Cardiac fibroblast (primary cell): ENCODE measurements at regions not wholly inside any gene's neighbourhood (a gene's known extent, or its start where the extent isn't known, plus 50 kb on each side); places are given as distances from the start of the nearest gene placed in this dataset.

Experiments used
- DNase-seq, 2 donors: peaks; one replicate each; pipeline versions ENCODE4 v3.0.0 to v3.0.0-alpha.2; 2010; ENCODE audit warnings: low read depth in 2 of 2
- H3K4me3 ChIP-seq, 2 donors: replicated peaks in 1 of 2; 1 replicate in 1 of 2; 2 replicates in 1 of 2; pipeline ENCODE4 v1.5.1; 2011; ENCODE audit warnings: low read depth in 2 of 2, low read length in 2 of 2, mild to moderate bottlenecking in 2 of 2, moderate library complexity in 1 of 2
- TF ChIP-seq, protein P1 (sequence below): IDR thresholded peaks from one replicate; pipeline ENCODE4 v1.5.1; 2011; ENCODE audit warnings: low read depth, mild to moderate bottlenecking, low read length, inconsistent platforms

GRCh38 chr19:30884146-30884812 lies 465.0 kb downstream of the TSHZ3 start:
- no peak overlapping the region for H3K4me3 ChIP-seq
- no peak for DNase-seq
- TF ChIP-seq, protein P1, sequence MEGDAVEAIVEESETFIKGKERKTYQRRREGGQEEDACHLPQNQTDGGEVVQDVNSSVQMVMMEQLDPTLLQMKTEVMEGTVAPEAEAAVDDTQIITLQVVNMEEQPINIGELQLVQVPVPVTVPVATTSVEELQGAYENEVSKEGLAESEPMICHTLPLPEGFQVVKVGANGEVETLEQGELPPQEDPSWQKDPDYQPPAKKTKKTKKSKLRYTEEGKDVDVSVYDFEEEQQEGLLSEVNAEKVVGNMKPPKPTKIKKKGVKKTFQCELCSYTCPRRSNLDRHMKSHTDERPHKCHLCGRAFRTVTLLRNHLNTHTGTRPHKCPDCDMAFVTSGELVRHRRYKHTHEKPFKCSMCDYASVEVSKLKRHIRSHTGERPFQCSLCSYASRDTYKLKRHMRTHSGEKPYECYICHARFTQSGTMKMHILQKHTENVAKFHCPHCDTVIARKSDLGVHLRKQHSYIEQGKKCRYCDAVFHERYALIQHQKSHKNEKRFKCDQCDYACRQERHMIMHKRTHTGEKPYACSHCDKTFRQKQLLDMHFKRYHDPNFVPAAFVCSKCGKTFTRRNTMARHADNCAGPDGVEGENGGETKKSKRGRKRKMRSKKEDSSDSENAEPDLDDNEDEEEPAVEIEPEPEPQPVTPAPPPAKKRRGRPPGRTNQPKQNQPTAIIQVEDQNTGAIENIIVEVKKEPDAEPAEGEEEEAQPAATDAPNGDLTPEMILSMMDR, result no peak

- DNase-seq, result no peak
- TF ChIP-seq, protein P1, result no peak
Measured at GRCh38 chr19:30883071-30883470, 466.2 kb downstream of the TSHZ3 start.

GRCh38 chr19:30882411-30883005 lies 466.7 kb downstream of the TSHZ3 start:
- TF ChIP-seq, protein P1, result no peak
- no peak for DNase-seq
- no peak overlapping the region for H3K4me3 ChIP-seq

More at GRCh38 chr19:30883071-30883470, 466.2 kb downstream of the TSHZ3 start:
- no peak overlapping the region for H3K4me3 ChIP-seq

GRCh38 chr19:30881930-30882329 lies 467.3 kb downstream of the TSHZ3 start:
- no peak for DNase-seq
- TF ChIP-seq, protein P1, result no peak
- no peak overlapping the region for H3K4me3 ChIP-seq

DNA sequence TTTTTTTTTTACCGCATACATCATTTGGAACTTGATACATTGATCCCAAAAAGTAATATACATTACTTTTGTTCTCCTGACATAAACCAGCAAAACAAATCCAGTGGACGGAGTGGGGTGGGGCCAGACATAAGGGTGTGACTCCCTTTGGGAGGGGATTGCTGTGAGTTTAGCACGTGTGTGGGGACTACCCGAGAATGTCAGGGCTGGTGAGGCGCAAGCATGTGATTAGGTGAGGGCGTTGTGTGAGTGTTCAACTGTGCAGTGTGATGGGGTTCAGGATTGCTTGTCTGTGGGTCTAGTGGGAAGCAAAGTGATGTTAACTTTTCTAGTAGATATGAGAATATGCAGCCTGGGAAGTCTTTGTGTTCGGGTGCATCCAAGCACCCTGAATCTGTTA lies 468.0 kb downstream of the TSHZ3 start:
- DNase-seq, result no peak
- TF ChIP-seq, protein P1, result no peak
- H3K4me3 ChIP-seq, result no peak overlapping the region

DNA sequence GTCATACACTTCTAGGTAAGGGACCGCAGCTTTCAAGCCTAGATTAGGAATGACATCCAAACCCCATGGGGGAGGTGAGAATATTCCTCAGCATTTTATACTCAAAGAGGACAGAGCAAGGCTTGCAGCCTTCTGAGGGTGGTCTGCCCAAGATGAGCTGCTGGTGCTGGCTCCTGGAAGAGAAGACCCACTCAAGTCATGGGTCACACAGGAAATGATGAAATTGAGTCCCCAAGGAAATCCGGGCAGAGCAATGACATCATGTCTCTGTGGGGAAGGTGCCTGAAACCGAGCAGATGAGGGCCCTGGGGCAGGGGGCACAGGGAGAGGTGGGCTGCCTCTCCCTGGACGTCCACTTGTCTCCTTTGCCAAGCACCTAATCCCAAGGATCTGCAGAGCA lies 468.7 kb downstream of the TSHZ3 start:
- H3K4me3 ChIP-seq, result no peak overlapping the region
- no peak for DNase-seq
- TF ChIP-seq, protein P1, result no peak
